K562 (cell line): ENCODE measurements at regions not wholly inside any gene's neighbourhood (a gene's known extent, or its start where the extent isn't known, plus 50 kb on each side); places are given as distances from the start of the nearest gene placed in this dataset.

Experiments used
- ATAC-seq: fragments of 200-7000 bp; cut with Tn5 transposase; 3 replicates; pipeline ENCODE4 v1.9.1; 2020; ENCODE audit warnings: moderate library complexity
- BruUV-seq: library from RNA; stranded (reverse); fragments of 400-500 nt; replicated peaks from 2 replicates; lab custom pipeline; 2021; lab: Mats Ljungman, UMichigan
- CTCF ChIA-PET: fragments of 300-600 bp; formaldehyde crosslinking; extraction: SDS; loops from one replicate; lab custom pipeline; 2021; ENCODE audit warnings: low intra/inter-chr PET ratio; lab: Yijun Ruan, JAX
- POLR2A ChIA-PET: fragments of 300-600, 350-650 bp; sonication (Branson Sonifier 250); formaldehyde crosslinking; extraction: SDS; loops from one replicate; lab custom pipeline; 2021; ENCODE audit warnings: antibody characterized with exemption, inconsistent platforms; lab: Yijun Ruan, JAX
- DNase-seq, 4 experiments: peaks; one replicate each; pipeline versions ENCODE4 v3.0.0 to v3.0.0-alpha.2; 2011 to 2018; ENCODE audit warnings: low spot score in 3 of 4, mixed read lengths in 3 of 4; ENCODE audit errors: extremely low read depth in 1 of 4
- FAIRE-seq: peaks from 2 replicates; lab custom pipeline; 2011; peaks lifted over from hg19 to GRCh38; lab: Jason Lieb, UNC
- H2AFZ ChIP-seq: 2 replicates; pipeline ENCODE4 v1.6.0; 2011; ENCODE audit warnings: low read depth, low read length, control low read depth, inconsistent platforms
- H3K27ac ChIP-seq: fragments of 200-600 bp; 3 replicates; pipeline ENCODE4 v1.8.0; 2011; ENCODE audit warnings: low read depth, mild to moderate bottlenecking, control low read depth, inconsistent platforms, low read length, moderate library complexity, mixed read lengths; ENCODE audit errors: extremely low read depth
- H3K27me3 ChIP-seq, 2 experiments: fragments of 300-600 bp in 1 of 2; 2 replicates in 1 of 2; 3 replicates in 1 of 2; pipeline versions ENCODE4 v1.6.0 to v1.8.0; 2011; ENCODE audit warnings: inconsistent platforms in 2 of 2, low read length in 2 of 2, mild to moderate bottlenecking in 1 of 2, mixed read lengths in 1 of 2, moderate library complexity in 1 of 2; ENCODE audit not compliant: control insufficient read depth in 2 of 2, insufficient read depth in 2 of 2
- H3K36me3 ChIP-seq: fragments of 300-600 bp; 3 replicates; pipeline ENCODE4 v1.8.0; 2011; ENCODE audit warnings: mild to moderate bottlenecking, low read length, inconsistent platforms; ENCODE audit not compliant: control insufficient read depth, insufficient read depth
- H3K4me1 ChIP-seq, 2 experiments: fragments of 200-600 bp in 1 of 2; replicated peaks in 1 of 2; 2 replicates in 1 of 2; 3 replicates in 1 of 2; pipeline versions ENCODE4 v1.5.1 to v1.8.0; 2011; ENCODE audit warnings: inconsistent platforms in 2 of 2, low read length in 2 of 2, mild to moderate bottlenecking in 1 of 2, mixed read lengths in 1 of 2, moderate library complexity in 1 of 2; ENCODE audit not compliant: control insufficient read depth in 2 of 2, insufficient read depth in 2 of 2
- H3K4me2 ChIP-seq: 2 replicates; pipeline ENCODE4 v1.6.1; 2011; ENCODE audit warnings: low read length, control low read depth, inconsistent platforms, mixed read lengths; ENCODE audit not compliant: insufficient read depth
- H3K4me3 ChIP-seq: fragments of 200-600 bp; sonication (generic), shearing (Covaris generic); 2 replicates; pipeline ENCODE4 v1.5.1; 2016; ENCODE audit warnings: control low read depth, inconsistent platforms
- H3K79me2 ChIP-seq: fragments of 200-600 bp; 3 replicates; pipeline ENCODE4 v1.8.0; 2011; ENCODE audit warnings: low read length, inconsistent platforms; ENCODE audit not compliant: control insufficient read depth, insufficient read depth
- H3K9ac ChIP-seq, 2 experiments: 2 replicates each; pipeline versions ENCODE4 v1.6.0 to v1.6.1; 2011; ENCODE audit warnings: low read depth in 2 of 2, low read length in 2 of 2, control low read depth in 1 of 2, inconsistent platforms in 1 of 2, mild to moderate bottlenecking in 1 of 2, mixed read lengths in 1 of 2; ENCODE audit not compliant: insufficient read depth in 1 of 2
- H3K9me1 ChIP-seq: one replicate; pipeline ENCODE4 v1.6.0; 2011; ENCODE audit warnings: inconsistent platforms, mild to moderate bottlenecking, low read length, moderate library complexity; ENCODE audit not compliant: control insufficient read depth, insufficient read depth
- H3K9me3 ChIP-seq: replicated peaks from 2 replicates; pipeline ENCODE4 v1.5.1; 2011; ENCODE audit warnings: low read depth, low read length, inconsistent platforms; ENCODE audit not compliant: control insufficient read depth, insufficient read depth
- H4K20me1 ChIP-seq: replicated peaks from 2 replicates; pipeline ENCODE4 v1.6.1; 2011; ENCODE audit warnings: low read length, inconsistent platforms, mixed read lengths; ENCODE audit not compliant: control insufficient read depth, insufficient read depth
- BRF2 ChIP-seq: IDR thresholded peaks from 3 replicates; pipeline ENCODE4 v1.6.1; 2011; ENCODE audit warnings: borderline replicate concordance, mild to moderate bottlenecking; ENCODE audit not compliant: insufficient read length, insufficient read depth
- CGGBP1 ChIP-seq: fragments of 250-450 bp; sonication (Bioruptor Pico); IDR thresholded peaks from 2 replicates; pipeline ENCODE4 v1.9.0; 2021; ENCODE audit warnings: mild to moderate bottlenecking
- CTCF ChIP-seq, 3 experiments: IDR thresholded peaks in 2 of 3; conservative IDR thresholded peaks in 1 of 3; 2 replicates each; pipeline ENCODE4 v1.5.1; 2011 to 2012; ENCODE audit warnings: low read length in 3 of 3, mild to moderate bottlenecking in 3 of 3, control low read depth in 2 of 3, improper control_type of control experiment in 1 of 3, inconsistent platforms in 1 of 3, low read depth in 1 of 3, mixed read lengths in 1 of 3, moderate library complexity in 1 of 3; ENCODE audit not compliant: insufficient read depth in 2 of 3
- GATAD2A ChIP-seq: fragments of 450-650 bp; IDR thresholded peaks from 2 replicates; pipeline ENCODE4 v1.6.1; 2017
- ID3 ChIP-seq, 2 experiments: fragments of 250-450 bp in 1 of 2; fragments of 450-650 bp in 1 of 2; sonication (Bioruptor Pico) in 1 of 2; IDR thresholded peaks; 2 replicates each; pipeline versions ENCODE4 v1.6.1 to v1.8.0; 2016 to 2021; ENCODE audit warnings: mild to moderate bottlenecking in 2 of 2, moderate library complexity in 2 of 2, missing compliant biosample characterization in 1 of 2, missing genetic modification characterization in 1 of 2
- MTA2 ChIP-seq: fragments of 450-650 bp; IDR thresholded peaks from 2 replicates; pipeline ENCODE4 v1.6.1; 2016; ENCODE audit warnings: low read depth
- PRMT5 ChIP-seq: sonication (generic); formaldehyde crosslinking; IDR thresholded peaks from 2 replicates; pipeline ENCODE4 v1.5.0; 2020; ENCODE audit warnings: missing genetic modification reagents
- PTTG1 ChIP-seq: fragments of 450-650 bp; IDR thresholded peaks from 2 replicates; pipeline ENCODE4 v1.6.1; 2016; ENCODE audit warnings: low read depth, mild to moderate bottlenecking, missing genetic modification characterization, missing compliant biosample characterization
- SOX6 ChIP-seq: fragments of 450-650 bp; IDR thresholded peaks from 2 replicates; pipeline ENCODE4 v1.6.1; 2014; ENCODE audit warnings: mild to moderate bottlenecking
- SRSF7 ChIP-seq: fragments of 200-400 bp; formaldehyde crosslinking; optimal IDR thresholded peaks from 2 replicates; pipeline ENCODE3; 2017; ENCODE audit warnings: mild to moderate bottlenecking, low read depth, low read length
- WGBS: fragments of 100-300 bp; shearing (Covaris generic); methylation state at CpG from one replicate; pipeline ENCODE4 v1.1.6; 2016; ENCODE audit warnings: low coverage, mixed read lengths; ENCODE audit not compliant: insufficient coverage; ENCODE audit errors: missing lambda C conversion rate; 5-methylcytosine and 5-hydroxymethylcytosine counted together
- in situ Hi-C: fragments of 300-500 bp; cut with MboI; formaldehyde crosslinking; loops from 4 replicates; pipeline ENCODE4 v1.15.0; 2018; ENCODE audit warnings: inconsistent platforms, mixed read lengths
- intact Hi-C: fragments of 100-400 bp; cut with micrococcal nuclease; formaldehyde crosslinking; loops from 2 replicates; pipeline ENCODE4 v1.14.2; 2022

GRCh38 chr2:200239216-200239615 lies 67.3 kb upstream of the SPATS2L start (continued):
- no peak for TF ChIP-seq CTCF (IDR thresholded peaks at IDR 0.05 in 2 of 3, conservative IDR thresholded peaks at IDR 0.05 in 1 of 3; ENCODE audit: insufficient read depth in 2 of 3, low read depth in 1 of 3, low read length in 3 of 3)
- TF ChIP-seq, all 486 proteins: peak for 5

GRCh38 chr2:200242570-200242969 lies 63.9 kb upstream of the SPATS2L start:
- H3K9ac ChIP-seq: no peak overlapping the region
- in situ Hi-C loops: no loop called here
- intact Hi-C loops: no loop called here
- no peak overlapping the region for H2AFZ ChIP-seq
- ChIA-PET POLR2A (interaction anchor here (0.9 kb wide), 1 partner anchor 9 kb away, joined by 4 read pairs; no protein-coding TSS in a partner anchor), CTCF (no interaction called here)
- no peaks in the 10 kb centered on the region for H3K79me2 ChIP-seq
- no peak overlapping the region for H3K27ac ChIP-seq
- TF ChIP-seq MTA2 (no peak), GATAD2A (no peak), SRSF7 (no peak), BRF2 (no peak), PTTG1 (tag) (no peak), PRMT5 (CRISPR knock-in tag) (no peak), CGGBP1 (CRISPR knock-in tag) (no peak), SOX6 (no peak), ID3 (CRISPR knock-in tag; IDR thresholded peaks at IDR 0.05) (no peak), ID3 (tag; IDR thresholded peaks at IDR 0.05) (no peak)
- no peaks in the 10 kb centered on the region for H4K20me1 ChIP-seq
- BruUV-seq: no TSS peak
- FAIRE-seq (no peak), ATAC-seq (no peak), DNase-seq (no peak)
- H3K4me3 ChIP-seq: no peak overlapping the region
- H3K4me2 ChIP-seq: no peak overlapping the region
- H3K36me3 ChIP-seq: no peaks in the 10 kb centered on the region
- H3K27me3 ChIP-seq: no peaks in the 10 kb centered on the region
- no peaks in the 10 kb centered on the region for H3K9me3 ChIP-seq
- no peaks in the 10 kb centered on the region; a peak in 1 of 5 replicates for H3K4me1 ChIP-seq
- WGBS: 32% methylated on average over 4 of the region's 4 CpGs
- no peaks in the 10 kb centered on the region for H3K9me1 ChIP-seq
